Fibroblast of the aortic adventitia (primary cell): ENCODE measurements at regions not wholly inside any gene's neighbourhood (a gene's known extent, or its start where the extent isn't known, plus 50 kb on each side); places are given as distances from the start of the nearest gene placed in this dataset.

Experiments used
- DNase-seq: peaks from one replicate; pipeline ENCODE4 v3.0.0-alpha.2; 2010; ENCODE audit warnings: low read depth
- H3K4me3 ChIP-seq: 2 replicates; pipeline ENCODE4 v1.5.1; 2011; ENCODE audit warnings: low read depth, mild to moderate bottlenecking, control low read depth, low read length, moderate library complexity
- TF ChIP-seq, protein P1 (sequence below): IDR thresholded peaks from 2 replicates; pipeline ENCODE4 v1.5.1; 2011; ENCODE audit warnings: mild to moderate bottlenecking, low read length, control low read depth, inconsistent platforms; ENCODE audit not compliant: insufficient read depth

DNA sequence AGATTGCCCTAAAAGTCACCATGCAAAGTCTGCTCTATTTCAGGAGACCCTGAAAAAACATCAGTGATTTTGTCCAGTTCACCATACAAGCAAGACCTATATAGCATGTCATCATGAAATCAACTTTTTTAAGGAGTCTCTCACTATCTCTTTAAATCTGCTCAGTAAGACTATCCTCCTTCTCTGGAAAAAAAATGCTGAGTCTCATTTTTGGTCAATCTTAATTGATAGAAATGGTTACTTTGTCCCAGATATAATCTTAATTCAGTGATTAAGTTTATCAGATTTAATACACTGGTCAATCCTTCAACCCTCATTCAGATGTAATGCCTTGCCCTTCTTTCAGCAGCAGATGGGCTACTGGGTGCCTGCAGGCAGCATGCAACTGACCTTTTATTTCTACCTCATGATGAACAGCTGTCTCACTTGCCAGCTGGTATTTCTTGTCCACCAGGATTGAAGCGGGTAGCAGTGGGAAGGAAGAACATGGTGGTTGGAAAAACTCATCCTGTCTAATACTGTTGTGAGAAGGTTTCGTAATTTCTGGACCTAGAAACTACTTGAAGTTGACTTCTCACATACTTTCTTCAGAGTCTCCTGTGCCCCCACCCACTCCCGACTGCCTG lies 375.3 kb downstream of the DNAH5 start:
- TF ChIP-seq, protein P1, sequence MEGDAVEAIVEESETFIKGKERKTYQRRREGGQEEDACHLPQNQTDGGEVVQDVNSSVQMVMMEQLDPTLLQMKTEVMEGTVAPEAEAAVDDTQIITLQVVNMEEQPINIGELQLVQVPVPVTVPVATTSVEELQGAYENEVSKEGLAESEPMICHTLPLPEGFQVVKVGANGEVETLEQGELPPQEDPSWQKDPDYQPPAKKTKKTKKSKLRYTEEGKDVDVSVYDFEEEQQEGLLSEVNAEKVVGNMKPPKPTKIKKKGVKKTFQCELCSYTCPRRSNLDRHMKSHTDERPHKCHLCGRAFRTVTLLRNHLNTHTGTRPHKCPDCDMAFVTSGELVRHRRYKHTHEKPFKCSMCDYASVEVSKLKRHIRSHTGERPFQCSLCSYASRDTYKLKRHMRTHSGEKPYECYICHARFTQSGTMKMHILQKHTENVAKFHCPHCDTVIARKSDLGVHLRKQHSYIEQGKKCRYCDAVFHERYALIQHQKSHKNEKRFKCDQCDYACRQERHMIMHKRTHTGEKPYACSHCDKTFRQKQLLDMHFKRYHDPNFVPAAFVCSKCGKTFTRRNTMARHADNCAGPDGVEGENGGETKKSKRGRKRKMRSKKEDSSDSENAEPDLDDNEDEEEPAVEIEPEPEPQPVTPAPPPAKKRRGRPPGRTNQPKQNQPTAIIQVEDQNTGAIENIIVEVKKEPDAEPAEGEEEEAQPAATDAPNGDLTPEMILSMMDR: no peak
- no peak for DNase-seq
- no peak overlapping the region for H3K4me3 ChIP-seq

DNA sequence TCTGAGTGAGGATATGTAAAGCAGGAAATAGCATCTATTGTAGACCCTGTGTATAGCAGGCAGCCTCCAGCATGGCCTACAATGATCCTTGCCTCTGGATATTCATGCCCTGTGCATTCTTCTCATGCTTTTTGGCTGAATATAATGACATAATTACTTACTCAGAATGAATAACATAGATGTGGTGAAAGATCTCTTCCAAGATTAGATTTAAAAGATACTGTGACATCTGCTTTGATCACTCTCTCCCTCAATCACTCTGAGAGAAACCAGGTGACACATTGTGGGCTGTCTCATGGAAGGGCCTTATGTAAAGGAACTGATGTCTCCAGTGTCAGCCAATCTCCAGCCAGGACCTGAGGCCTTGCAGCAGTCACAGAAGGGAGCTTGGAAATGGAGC lies 376.7 kb downstream of the DNAH5 start:
- peak; percentile 60 for DNase-seq
- TF ChIP-seq, protein P1: no peak
- H3K4me3 ChIP-seq: no peak overlapping the region

DNA sequence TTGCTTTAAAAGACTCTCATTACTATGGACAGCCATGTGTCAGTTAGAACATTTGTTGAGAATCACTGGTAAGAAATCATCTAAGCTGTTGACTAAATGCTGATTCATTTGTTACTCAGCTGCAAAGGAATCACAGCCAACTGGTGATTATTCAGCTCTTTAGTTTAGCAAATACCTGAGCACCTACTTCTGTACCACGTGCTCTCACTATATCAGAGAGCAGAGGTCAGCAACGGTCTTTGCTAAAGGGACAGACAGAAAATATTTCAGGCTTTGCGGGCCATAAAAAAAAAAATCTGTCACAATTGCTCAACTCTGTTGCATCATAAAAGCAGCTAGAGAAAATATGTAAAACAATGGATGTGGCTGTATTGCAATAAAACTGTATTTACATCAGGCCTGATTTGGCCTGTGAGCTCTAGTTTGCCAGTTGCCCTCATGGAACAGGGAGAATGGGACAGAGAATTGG lies 377.6 kb downstream of the DNAH5 start:
- peak; percentile 83 for DNase-seq
- TF ChIP-seq, protein P1: no peak
- no peak overlapping the region for H3K4me3 ChIP-seq

DNA sequence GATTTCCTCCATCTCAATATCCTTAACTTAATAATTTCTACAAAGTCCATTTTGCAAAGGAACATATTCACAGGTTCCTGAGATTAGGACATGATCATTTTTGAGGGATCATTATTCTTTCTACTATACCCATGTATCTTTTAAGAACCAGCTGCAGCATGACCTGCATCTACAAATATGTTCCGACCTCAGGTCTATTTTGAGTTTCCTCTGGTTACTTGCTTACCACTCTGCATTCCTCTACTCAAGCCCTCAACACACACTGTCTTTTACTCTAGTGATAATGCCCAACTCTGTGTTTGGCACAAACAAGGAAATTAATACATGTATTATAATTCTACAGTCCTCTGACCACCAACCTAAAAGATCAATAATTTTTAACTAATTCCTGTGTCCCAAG lies 386.1 kb downstream of the DNAH5 start:
- TF ChIP-seq, protein P1: no peak
- no peak for DNase-seq

DNA sequence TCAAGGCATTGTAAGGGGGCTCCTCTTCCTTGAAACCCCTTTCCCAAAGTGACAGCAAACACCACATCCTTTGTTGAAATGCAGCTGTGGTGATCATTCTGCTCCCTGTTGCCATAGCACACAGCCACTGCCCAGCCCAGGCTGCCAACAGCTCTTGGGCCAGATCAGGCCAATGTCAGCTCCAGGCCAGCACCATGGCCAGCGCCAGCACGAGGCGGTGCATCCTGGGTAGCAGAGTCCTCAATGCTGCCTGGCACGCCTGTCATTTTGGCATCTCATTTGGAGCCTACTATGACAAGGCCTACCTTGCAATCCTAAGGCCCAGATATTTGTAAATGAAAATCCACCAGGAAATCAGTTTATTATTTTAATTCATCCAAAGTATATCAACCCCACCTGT lies 390.6 kb downstream of the DNAH5 start:
- peak; percentile 2 for DNase-seq

More for the DNA sequence above, 386.1 kb downstream of the DNAH5 start:
- no peak overlapping the region for H3K4me3 ChIP-seq

DNA sequence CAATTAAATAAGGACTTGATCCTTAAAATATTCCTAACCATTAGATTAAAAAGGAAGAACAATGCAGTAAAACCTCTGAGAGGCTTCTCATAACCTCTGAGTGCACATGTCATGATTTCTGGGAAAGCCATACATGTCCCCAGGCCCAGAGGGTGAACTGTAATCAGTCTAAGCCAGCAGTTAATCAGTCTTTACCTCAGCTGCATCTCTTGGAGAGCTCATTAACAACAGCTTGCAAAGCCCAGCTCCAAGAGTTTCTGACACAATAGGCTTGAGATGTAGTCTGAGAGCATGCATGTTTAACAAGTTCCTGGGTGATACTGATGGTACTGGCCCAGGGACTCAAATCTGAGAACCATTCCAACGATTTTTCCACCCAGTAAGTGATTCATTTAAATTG lies 392.1 kb downstream of the DNAH5 start:
- no peak overlapping the region for H3K4me3 ChIP-seq
- TF ChIP-seq, protein P1: no peak
- DNase-seq: no peak

More for the DNA sequence above, 390.6 kb downstream of the DNAH5 start:
- TF ChIP-seq, protein P1: no peak
- no peak overlapping the region for H3K4me3 ChIP-seq

DNA sequence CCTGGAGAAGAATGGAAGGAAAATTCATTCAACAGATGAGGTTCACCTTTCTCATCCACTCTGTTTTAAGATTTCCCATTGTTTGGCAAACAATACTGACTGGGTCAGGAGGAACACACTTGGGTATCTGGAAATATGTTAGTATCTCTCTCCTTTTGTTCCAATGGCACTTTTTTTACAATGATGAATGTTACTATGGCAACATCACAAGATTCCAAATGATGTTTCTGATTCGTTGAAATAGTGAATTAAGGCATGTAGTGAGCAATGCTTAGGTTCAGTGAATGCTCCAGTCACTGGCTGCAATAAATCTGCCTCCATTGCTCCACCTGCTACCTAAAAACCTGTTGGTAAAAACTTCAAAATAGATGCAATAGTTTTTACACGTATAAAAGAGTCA lies 392.8 kb downstream of the DNAH5 start:
- TF ChIP-seq, protein P1: no peak
- H3K4me3 ChIP-seq: no peak overlapping the region
- DNase-seq: no peak
